Caco-2 (cell line): ENCODE measurements at regions not wholly inside any gene's neighbourhood (a gene's known extent, or its start where the extent isn't known, plus 50 kb on each side); places are given as distances from the start of the nearest gene placed in this dataset.

Experiments used
- BruUV-seq: library from RNA; stranded (reverse); fragments of 400-500 nt; replicated peaks from 2 replicates; lab custom pipeline; 2021; lab: Mats Ljungman, UMichigan
- CTCF ChIA-PET: fragments of 300-600 bp; sonication (Branson Sonifier 250); formaldehyde crosslinking; loops from one replicate; lab custom pipeline; 2022; ENCODE audit warnings: antibody characterized with exemption; lab: Charles Lee
- POLR2A ChIA-PET: fragments of 300-600 bp; sonication (Branson Sonifier 250); formaldehyde crosslinking; loops from one replicate; lab custom pipeline; 2022; ENCODE audit warnings: antibody characterized with exemption; lab: Charles Lee
- DNase-seq, 2 experiments: peaks; one replicate each; pipeline versions ENCODE4 v3.0.0 to v3.0.0-alpha.2; 2020 to 2022
- H3K27me3 ChIP-seq: replicated peaks from 2 replicates; pipeline ENCODE4 v1.6.0; 2011; ENCODE audit warnings: low read length; ENCODE audit not compliant: control insufficient read depth, insufficient read depth
- H3K36me3 ChIP-seq: 2 replicates; pipeline ENCODE4 v1.5.1; 2011; ENCODE audit warnings: low read length; ENCODE audit not compliant: control insufficient read depth, insufficient read depth
- H3K4me1 ChIP-seq: fragments of 250-450 bp; sonication (Bioruptor Pico); 2 replicates; pipeline ENCODE4 v1.5.1; 2020; ENCODE audit warnings: mild to moderate bottlenecking
- H3K4me3 ChIP-seq: 2 replicates; pipeline ENCODE4 v1.5.1; 2011; ENCODE audit warnings: low read depth, mild to moderate bottlenecking, control low read depth, low read length
- H3K9me3 ChIP-seq: fragments of 250-450 bp; sonication (Bioruptor Pico); 2 replicates; pipeline ENCODE4 v1.5.1; 2020; ENCODE audit warnings: mild to moderate bottlenecking, moderate library complexity
- H3K27ac Mint-ChIP-seq: one replicate; pipeline ENCODE4 v1.8.0; 2022; ENCODE audit warnings: mixed read lengths; ENCODE audit not compliant: unreplicated experiment
- H3K27me3 Mint-ChIP-seq: one replicate; pipeline ENCODE4 v1.8.0; 2022; ENCODE audit warnings: mixed read lengths; ENCODE audit not compliant: insufficient read depth, unreplicated experiment
- H3K36me3 Mint-ChIP-seq: one replicate; pipeline ENCODE4 v1.8.0; 2022; ENCODE audit warnings: mild to moderate bottlenecking, mixed read lengths; ENCODE audit not compliant: insufficient read depth, unreplicated experiment
- H3K4me1 Mint-ChIP-seq: one replicate; pipeline ENCODE4 v1.8.0; 2022; ENCODE audit warnings: low read depth, mixed read lengths; ENCODE audit not compliant: unreplicated experiment
- H3K4me3 Mint-ChIP-seq: one replicate; pipeline ENCODE4 v1.8.0; 2022; ENCODE audit warnings: mild to moderate bottlenecking, moderate library complexity, mixed read lengths; ENCODE audit not compliant: unreplicated experiment
- H3K9me3 Mint-ChIP-seq: one replicate; pipeline ENCODE4 v1.8.0; 2022; ENCODE audit warnings: mixed read lengths; ENCODE audit not compliant: unreplicated experiment
- CTCF ChIP-seq, 2 experiments: fragments of 200-600 bp in 1 of 2; IDR thresholded peaks; 1 replicate in 1 of 2; 2 replicates in 1 of 2; pipeline versions ENCODE4 v1.5.1 to v1.8.0; 2011 to 2022; ENCODE audit warnings: antibody characterized with exemption in 1 of 2, control low read depth in 1 of 2, inconsistent platforms in 1 of 2, low read depth in 1 of 2, low read length in 1 of 2, mild to moderate bottlenecking in 1 of 2, moderate library complexity in 1 of 2; ENCODE audit not compliant: insufficient read depth in 1 of 2, severe bottlenecking in 1 of 2, unreplicated experiment in 1 of 2
- intact Hi-C: fragments of 100-400 bp; cut with micrococcal nuclease; formaldehyde crosslinking; loops from one replicate; pipeline ENCODE4 v1.10.0; 2022; ENCODE audit not compliant: unreplicated experiment

GRCh38 chr5:62029303-62029702 is 276.7 kb upstream of the KIF2A start:
- TF ChIP-seq CTCF (IDR thresholded peaks at IDR 0.05; ENCODE audit: insufficient read depth in 1 of 2, low read depth in 1 of 2, low read length in 1 of 2, severe bottlenecking in 1 of 2, unreplicated experiment in 1 of 2): no peak
- no TSS peak for BruUV-seq

GRCh38 chr5:62030326-62030725 is 275.7 kb upstream of the KIF2A start:
- H3K27me3 Mint-ChIP-seq: peaks cover 12% of the 10 kb centered on the region
- no peak overlapping the region for H3K4me3 Mint-ChIP-seq
- POLR2A ChIA-PET: no interaction called here
- Histone ChIP-seq H3K9me3 (no peaks in the 10 kb centered on the region), H3K27me3 (no peaks in the 10 kb centered on the region), H3K4me3 (no peak overlapping the region), H3K36me3 (no peaks in the 10 kb centered on the region), H3K4me1 (no peaks in the 10 kb centered on the region)
- CTCF ChIA-PET: no interaction called here
- DNase-seq: no peak
- H3K27ac Mint-ChIP-seq: no peak overlapping the region
- TF ChIP-seq CTCF (IDR thresholded peaks at IDR 0.05; ENCODE audit: insufficient read depth in 1 of 2, low read depth in 1 of 2, low read length in 1 of 2, severe bottlenecking in 1 of 2, unreplicated experiment in 1 of 2): no peak
- no peaks in the 10 kb centered on the region for H3K36me3 Mint-ChIP-seq
- H3K9me3 Mint-ChIP-seq: no peaks in the 10 kb centered on the region
- no peaks in the 10 kb centered on the region for H3K4me1 Mint-ChIP-seq
- no TSS peak for BruUV-seq
- intact Hi-C loops: no loop called here

More at GRCh38 chr5:62029303-62029702, 276.7 kb upstream of the KIF2A start:
- Histone ChIP-seq H3K4me3 (no peak overlapping the region), H3K9me3 (no peaks in the 10 kb centered on the region), H3K4me1 (no peaks in the 10 kb centered on the region), H3K27me3 (no peaks in the 10 kb centered on the region), H3K36me3 (no peaks in the 10 kb centered on the region)
- H3K36me3 Mint-ChIP-seq: no peaks in the 10 kb centered on the region
- H3K27ac Mint-ChIP-seq: no peak overlapping the region
- intact Hi-C loops: no loop called here
- no peak for DNase-seq
- no peaks in the 10 kb centered on the region for H3K9me3 Mint-ChIP-seq
- POLR2A ChIA-PET: no interaction called here
- no peak overlapping the region for H3K4me3 Mint-ChIP-seq
- CTCF ChIA-PET: no interaction called here
- H3K27me3 Mint-ChIP-seq: peaks cover 8% of the 10 kb centered on the region
- H3K4me1 Mint-ChIP-seq: no peaks in the 10 kb centered on the region

- H3K36me3 ChIP-seq: no peaks in the 10 kb centered on the region
- H3K4me1 ChIP-seq: no peaks in the 10 kb centered on the region
- Mint-ChIP-seq H3K27me3 (peaks cover 22% of the 10 kb centered on the region), H3K9me3 (no peaks in the 10 kb centered on the region), H3K27ac (no peak overlapping the region), H3K4me3 (no peak overlapping the region), H3K36me3 (no peaks in the 10 kb centered on the region), H3K4me1 (no peaks in the 10 kb centered on the region)
- POLR2A ChIA-PET: no interaction called here
- H3K9me3 ChIP-seq: no peaks in the 10 kb centered on the region
- no peak for TF ChIP-seq CTCF (IDR thresholded peaks at IDR 0.05; ENCODE audit: insufficient read depth in 1 of 2, low read depth in 1 of 2, low read length in 1 of 2, severe bottlenecking in 1 of 2, unreplicated experiment in 1 of 2)
- intact Hi-C loops: no loop called here
- BruUV-seq: no TSS peak
- DNase-seq: no peak
- no peak overlapping the region for H3K4me3 ChIP-seq
- CTCF ChIA-PET: no interaction called here
- no peaks in the 10 kb centered on the region for H3K27me3 ChIP-seq
These were observed 268.0 kb upstream of the KIF2A start for GRCh38 chr5:62038024-62038423.
